Adipocyte (in vitro differentiated cells): ENCODE measurements at regions not wholly inside any gene's neighbourhood (a gene's known extent, or its start where the extent isn't known, plus 50 kb on each side); places are given as distances from the start of the nearest gene placed in this dataset.

Source experiments
- DNase-seq: peaks from one replicate; pipeline ENCODE4 v3.0.0-alpha.2; 2015; ENCODE audit warnings: low read depth
- H3K27me3 ChIP-seq: replicated peaks from 2 replicates; pipeline ENCODE4 v1.7.0; 2013; ENCODE audit warnings: mild to moderate bottlenecking, low read length, moderate library complexity; ENCODE audit not compliant: control insufficient read depth, insufficient read depth
- H3K36me3 ChIP-seq: 2 replicates; pipeline ENCODE4 v1.7.0; 2013; ENCODE audit warnings: low read length, mild to moderate bottlenecking, moderate library complexity; ENCODE audit not compliant: control insufficient read depth, insufficient read depth, severe bottlenecking
- H3K4me1 ChIP-seq: 2 replicates; pipeline ENCODE4 v1.7.0; 2013; ENCODE audit warnings: mild to moderate bottlenecking, low read length, moderate library complexity; ENCODE audit not compliant: control insufficient read depth, insufficient read depth
- H3K4me3 ChIP-seq: 2 replicates; pipeline ENCODE4 v1.7.0; 2013; ENCODE audit warnings: mild to moderate bottlenecking, low read length, moderate library complexity
- H3K9ac ChIP-seq: 2 replicates; pipeline ENCODE4 v1.7.0; 2013; ENCODE audit warnings: mild to moderate bottlenecking, low read length, moderate library complexity
- H3K9me3 ChIP-seq: 2 replicates; pipeline ENCODE4 v1.7.0; 2013; ENCODE audit warnings: mild to moderate bottlenecking, low read length, moderate library complexity; ENCODE audit not compliant: control insufficient read depth

DNA sequence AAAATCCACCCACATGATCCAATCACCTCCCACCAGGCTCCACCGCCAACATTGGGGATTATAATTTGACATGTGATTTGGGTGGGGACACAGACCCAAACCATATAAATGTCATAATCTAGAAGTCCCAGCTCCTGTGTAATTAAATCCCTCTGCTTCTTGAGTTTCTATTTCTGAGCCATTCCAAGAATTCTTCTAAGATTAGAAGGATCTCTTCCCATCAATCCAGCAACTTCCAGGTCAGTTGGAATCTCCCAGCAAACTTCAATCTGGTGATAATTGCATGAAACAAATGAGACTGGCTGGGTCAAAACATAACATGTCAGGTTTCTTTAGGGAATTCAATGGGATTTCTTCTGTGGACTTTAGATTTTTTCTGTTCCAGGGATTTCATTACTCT is 127.8 kb upstream of the CDH5 start:
- H3K9ac ChIP-seq = no peak overlapping the region
- no peaks in the 10 kb centered on the region for H3K27me3 ChIP-seq
- H3K4me3 ChIP-seq = no peak overlapping the region
- peaks cover 5% of the 10 kb centered on the region for H3K9me3 ChIP-seq
- DNase-seq = no peak
- peaks cover 10% of the 10 kb centered on the region for H3K4me1 ChIP-seq
- no peaks in the 10 kb centered on the region for H3K36me3 ChIP-seq

- H3K27me3 ChIP-seq = peaks cover 4% of the 10 kb centered on the region
- no peak overlapping the region for H3K4me3 ChIP-seq
These were observed 130.2 kb upstream of the CDH5 start for GRCh38 chr16:66236301-66236700.

DNA sequence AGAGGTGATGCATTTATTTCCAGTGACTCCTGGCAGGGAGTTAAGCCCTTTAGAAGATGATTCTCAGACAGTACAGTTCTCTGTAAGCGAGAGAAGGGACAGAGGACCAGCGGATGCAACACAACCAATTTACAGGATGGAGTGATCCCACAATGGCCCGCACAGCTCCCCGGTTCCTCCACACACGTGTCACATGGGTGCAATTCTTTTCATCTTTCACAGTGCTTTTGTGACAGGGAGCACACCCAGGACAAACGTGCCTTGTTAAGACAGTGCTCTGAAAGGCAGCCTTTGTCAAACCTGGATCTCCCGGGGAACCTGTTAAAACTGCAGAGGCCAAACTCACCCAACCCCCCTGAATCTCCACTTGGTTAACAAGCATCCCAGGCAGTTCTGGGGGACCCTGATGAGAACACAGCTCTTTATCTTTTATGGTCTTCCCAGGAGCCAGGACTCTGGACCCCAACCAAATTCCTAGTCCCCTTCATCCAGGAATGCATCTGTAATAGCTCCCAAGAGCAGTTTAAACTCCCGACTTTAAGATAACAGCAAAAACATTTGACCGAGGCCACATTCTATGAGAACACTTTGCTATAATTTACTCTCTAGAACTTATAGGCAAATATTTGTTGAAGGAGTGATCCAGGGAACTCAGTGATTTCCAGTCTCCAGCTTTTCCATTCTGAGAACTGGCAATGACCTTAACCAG is 134.9 kb upstream of the CDH5 start:
- DNase-seq = no peak
- no peaks in the 10 kb centered on the region for H3K36me3 ChIP-seq

More at GRCh38 chr16:66236301-66236700, 130.2 kb upstream of the CDH5 start:
- H3K4me1 ChIP-seq = peaks cover 6% of the 10 kb centered on the region
- no peak for DNase-seq
- H3K9me3 ChIP-seq = peaks cover 5% of the 10 kb centered on the region
- no peak overlapping the region for H3K9ac ChIP-seq
- H3K36me3 ChIP-seq = no peaks in the 10 kb centered on the region

GRCh38 chr16:66229651-66230050 is 136.8 kb upstream of the CDH5 start:
- no peak for DNase-seq
- Histone ChIP-seq H3K4me1 (no peaks in the 10 kb centered on the region), H3K36me3 (no peaks in the 10 kb centered on the region), H3K9ac (no peak overlapping the region), H3K4me3 (no peak overlapping the region), H3K9me3 (no peaks in the 10 kb centered on the region), H3K27me3 (peaks cover 15% of the 10 kb centered on the region)

More for the DNA sequence above, 134.9 kb upstream of the CDH5 start:
- Histone ChIP-seq H3K4me3 (no peak overlapping the region), H3K4me1 (no peaks in the 10 kb centered on the region), H3K27me3 (peaks cover 15% of the 10 kb centered on the region), H3K9ac (no peak overlapping the region), H3K9me3 (no peaks in the 10 kb centered on the region)

DNA sequence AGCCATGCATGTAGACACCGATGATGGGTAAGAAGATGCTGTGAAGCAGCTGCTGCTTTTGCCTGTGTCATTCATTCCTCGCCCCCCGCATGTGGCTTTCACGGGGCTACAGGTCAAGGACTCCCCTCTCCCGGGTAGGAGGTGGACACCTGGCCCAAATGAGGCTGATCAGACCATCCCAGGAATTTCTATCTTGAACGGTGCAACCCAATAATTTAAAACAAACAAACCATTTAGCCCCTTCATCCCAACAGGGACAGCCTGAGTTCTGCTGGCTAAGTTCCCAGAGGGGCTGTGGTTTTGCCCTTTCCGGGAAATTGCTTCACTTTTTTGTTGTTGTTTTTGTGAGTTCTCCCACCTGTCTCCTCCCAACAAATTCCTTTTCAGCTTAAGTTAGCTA is 137.7 kb upstream of the CDH5 start:
- Histone ChIP-seq H3K4me1 (peaks cover under 1% of the 10 kb centered on the region), H3K27me3 (peaks cover 15% of the 10 kb centered on the region), H3K36me3 (no peaks in the 10 kb centered on the region), H3K9ac (no peak overlapping the region), H3K9me3 (no peaks in the 10 kb centered on the region), H3K4me3 (no peak overlapping the region)
- peak; percentile 58 for DNase-seq

DNA sequence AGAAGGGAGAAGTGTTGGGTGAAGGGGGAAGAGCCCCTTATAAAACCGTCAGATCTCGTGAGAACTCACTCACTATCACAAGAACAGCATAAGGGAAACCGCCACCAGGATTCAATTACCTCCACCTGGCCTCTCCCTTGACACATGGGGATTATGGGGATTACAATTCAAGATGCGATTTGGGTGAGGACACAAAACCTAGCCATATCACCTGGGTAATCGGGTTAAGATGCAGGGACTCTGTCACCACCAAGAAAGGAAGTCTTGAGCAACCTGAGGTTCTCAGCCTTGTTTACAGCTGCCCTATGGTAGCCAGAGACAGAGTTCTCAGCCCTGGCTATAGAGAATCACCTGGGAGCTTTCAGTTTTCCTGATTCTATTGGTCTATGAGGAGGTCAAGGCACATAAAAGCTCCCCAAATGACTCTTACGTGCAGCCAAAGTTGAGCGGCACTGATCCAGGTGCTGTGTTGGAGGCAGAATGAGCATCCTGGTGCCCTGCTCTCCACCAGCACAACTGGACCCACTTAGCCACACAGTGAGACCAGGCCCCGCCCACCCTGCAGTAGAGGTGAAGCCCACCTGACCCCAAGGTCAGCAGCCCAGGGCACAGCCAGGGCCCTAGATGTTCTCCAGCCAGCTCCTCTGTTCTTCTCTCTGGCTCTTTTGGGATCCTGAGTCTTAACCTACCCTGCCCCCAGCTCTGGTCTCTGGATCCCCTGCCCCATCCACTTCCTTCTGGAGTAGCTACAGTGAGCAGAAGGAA is 138.5 kb upstream of the CDH5 start:
- H3K36me3 ChIP-seq = no peaks in the 10 kb centered on the region
- no peaks in the 10 kb centered on the region for H3K9me3 ChIP-seq
- H3K27me3 ChIP-seq = peaks cover 15% of the 10 kb centered on the region
- no peak overlapping the region for H3K9ac ChIP-seq
- DNase-seq = no peak
- H3K4me3 ChIP-seq = no peak overlapping the region
- H3K4me1 ChIP-seq = peaks cover 9% of the 10 kb centered on the region

DNA sequence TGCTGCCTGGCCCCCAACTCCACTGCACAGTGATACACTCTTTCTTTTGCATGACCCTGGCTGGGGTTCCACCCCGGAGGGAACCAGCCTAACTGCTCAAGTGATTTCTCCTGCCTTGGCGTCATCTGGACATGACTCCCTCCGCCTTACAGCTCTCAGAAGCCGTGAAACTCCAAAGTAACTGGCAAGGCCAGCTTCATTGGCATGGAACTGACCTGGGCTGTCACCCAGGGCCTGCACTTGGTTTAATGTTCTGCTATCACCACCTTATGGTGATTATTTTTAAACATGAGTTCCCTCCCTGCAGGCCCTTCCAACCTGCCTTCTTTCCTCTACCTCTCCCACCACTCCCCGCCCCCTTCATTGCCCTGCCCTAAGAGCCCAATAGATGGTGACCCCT is 139.7 kb upstream of the CDH5 start:
- H3K9me3 ChIP-seq = no peaks in the 10 kb centered on the region
- H3K36me3 ChIP-seq = no peaks in the 10 kb centered on the region
- H3K4me1 ChIP-seq = peaks cover 13% of the 10 kb centered on the region
- H3K9ac ChIP-seq = no peak overlapping the region
- no peak for DNase-seq
- peaks cover 13% of the 10 kb centered on the region for H3K27me3 ChIP-seq
- H3K4me3 ChIP-seq = no peak overlapping the region

DNA sequence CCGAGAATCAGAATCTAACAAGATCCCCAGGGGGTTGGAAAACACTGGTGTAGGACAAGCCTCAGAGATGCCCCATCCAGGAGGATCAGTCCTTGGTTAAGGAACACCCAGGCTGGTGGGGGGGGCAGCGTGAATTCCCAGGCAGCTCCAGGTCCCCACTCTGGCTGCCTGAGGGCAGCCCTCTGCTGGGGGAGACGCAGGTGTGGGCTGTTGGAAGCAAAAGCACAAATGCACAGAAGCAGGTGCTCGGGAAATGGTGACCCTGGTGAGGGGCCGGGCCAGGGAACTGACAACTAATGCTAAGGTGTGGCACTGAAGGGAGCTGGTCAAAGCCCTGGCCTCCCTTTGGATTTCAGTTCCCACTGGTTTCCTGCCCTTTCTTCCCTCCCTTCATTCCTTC is 140.8 kb upstream of the CDH5 start:
- H3K36me3 ChIP-seq = no peaks in the 10 kb centered on the region

GRCh38 chr16:66224626-66225025 is 141.9 kb upstream of the CDH5 start:
- Histone ChIP-seq H3K9ac (no peak overlapping the region), H3K4me3 (no peak overlapping the region)
- DNase-seq = no peak

More for the DNA sequence above, 140.8 kb upstream of the CDH5 start:
- peaks cover 5% of the 10 kb centered on the region for H3K27me3 ChIP-seq
- H3K9ac ChIP-seq = no peak overlapping the region
- peaks cover 13% of the 10 kb centered on the region for H3K4me1 ChIP-seq
- DNase-seq = no peak
- H3K4me3 ChIP-seq = no peak overlapping the region
- no peaks in the 10 kb centered on the region for H3K9me3 ChIP-seq

DNA sequence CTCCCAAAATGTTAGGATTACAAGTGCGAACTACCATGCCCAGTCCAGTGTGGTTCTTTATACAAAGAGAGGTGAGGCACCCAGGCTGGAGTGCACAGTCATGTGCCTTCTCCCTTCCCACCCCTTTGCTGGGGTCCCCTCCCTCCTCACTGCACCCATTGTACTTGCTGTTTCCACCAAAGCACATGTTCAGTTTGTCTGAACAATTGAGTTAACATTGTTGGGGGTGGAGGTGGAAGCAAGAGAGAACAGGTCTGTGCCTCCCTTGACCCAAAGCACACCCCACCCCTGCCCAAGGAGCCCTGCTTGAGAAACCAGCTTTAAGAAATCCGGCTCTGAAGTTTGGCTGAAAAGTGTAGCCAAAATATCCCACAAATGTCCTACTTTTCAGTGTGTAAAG is 142.3 kb upstream of the CDH5 start:
- Histone ChIP-seq H3K27me3 (no peaks in the 10 kb centered on the region), H3K36me3 (no peaks in the 10 kb centered on the region), H3K9me3 (no peaks in the 10 kb centered on the region), H3K9ac (no peak overlapping the region), H3K4me1 (peaks cover 13% of the 10 kb centered on the region), H3K4me3 (no peak overlapping the region)
- no peak for DNase-seq

More at GRCh38 chr16:66224626-66225025, 141.9 kb upstream of the CDH5 start:
- peaks cover 13% of the 10 kb centered on the region for H3K4me1 ChIP-seq
- H3K27me3 ChIP-seq = no peaks in the 10 kb centered on the region
- no peaks in the 10 kb centered on the region for H3K9me3 ChIP-seq
- H3K36me3 ChIP-seq = no peaks in the 10 kb centered on the region

- H3K4me1 ChIP-seq = peaks cover 13% of the 10 kb centered on the region
- no peaks in the 10 kb centered on the region for H3K27me3 ChIP-seq
- no peak overlapping the region for H3K9ac ChIP-seq
- peak; percentile 52 for DNase-seq
- no peak overlapping the region for H3K4me3 ChIP-seq
- no peaks in the 10 kb centered on the region for H3K9me3 ChIP-seq
- H3K36me3 ChIP-seq = no peaks in the 10 kb centered on the region
These were observed 143.2 kb upstream of the CDH5 start for GRCh38 chr16:66223176-66223780.
